HG03097 (cell line): ENCODE measurements at regions not wholly inside any gene's neighbourhood (a gene's known extent, or its start where the extent isn't known, plus 50 kb on each side); places are given as distances from the start of the nearest gene placed in this dataset.

ENCODE experiments used
- ATAC-seq: cut with Tn5 transposase; IDR thresholded peaks from one replicate; pipeline ENCODE4 v1.9.1; 2021; ENCODE audit not compliant: unreplicated experiment, low FRiP score

DNA sequence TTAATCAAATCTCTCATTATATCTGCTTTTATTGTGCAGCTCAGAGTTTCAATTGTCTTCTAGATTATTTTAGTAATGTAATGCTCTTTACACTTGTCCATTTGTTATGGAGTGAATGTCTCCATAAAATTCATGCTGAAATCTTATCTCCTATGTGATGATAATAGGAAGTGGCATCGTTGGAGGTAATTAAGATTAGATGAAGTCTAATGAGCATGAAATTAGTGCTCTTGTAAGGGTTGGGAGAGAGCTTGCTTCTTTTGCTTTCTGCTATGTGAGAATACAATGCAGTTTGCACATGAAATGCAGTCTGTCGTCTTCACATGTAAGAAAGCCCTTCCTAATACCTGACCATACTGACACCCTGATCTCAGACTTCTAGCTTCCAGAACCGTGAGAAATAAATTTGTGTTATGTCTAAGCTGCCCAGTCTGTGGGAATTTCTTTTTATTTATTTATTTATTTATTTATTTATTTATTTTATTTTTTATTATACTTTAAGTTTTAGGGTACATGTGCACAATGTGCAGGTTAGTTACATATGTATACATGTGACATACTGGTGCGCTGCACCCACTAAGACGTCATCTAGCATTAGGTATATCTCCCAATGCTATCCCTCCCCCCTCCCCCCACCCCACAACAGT lies 1399.2 kb upstream of the CDH6 start:
- no peak for ATAC-seq

DNA sequence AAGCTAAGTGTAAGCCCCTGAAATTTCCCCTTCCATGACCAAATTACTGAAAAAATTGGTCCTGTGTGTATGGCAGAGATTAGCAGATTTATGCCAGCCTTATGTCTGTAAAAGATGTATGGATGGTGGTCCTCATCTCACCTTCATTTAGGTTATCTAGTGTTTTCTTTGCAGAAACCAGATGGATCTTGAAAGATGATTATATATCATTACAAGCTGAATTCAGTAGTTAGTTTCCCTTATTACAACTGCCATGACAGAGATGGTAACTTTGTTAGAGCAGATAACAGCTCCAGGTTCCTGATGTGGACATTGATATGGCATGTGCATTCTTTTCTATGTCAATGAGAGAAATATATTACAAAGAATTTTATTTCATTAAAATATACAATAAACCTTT lies 1403.2 kb upstream of the CDH6 start:
- ATAC-seq: no peak

DNA sequence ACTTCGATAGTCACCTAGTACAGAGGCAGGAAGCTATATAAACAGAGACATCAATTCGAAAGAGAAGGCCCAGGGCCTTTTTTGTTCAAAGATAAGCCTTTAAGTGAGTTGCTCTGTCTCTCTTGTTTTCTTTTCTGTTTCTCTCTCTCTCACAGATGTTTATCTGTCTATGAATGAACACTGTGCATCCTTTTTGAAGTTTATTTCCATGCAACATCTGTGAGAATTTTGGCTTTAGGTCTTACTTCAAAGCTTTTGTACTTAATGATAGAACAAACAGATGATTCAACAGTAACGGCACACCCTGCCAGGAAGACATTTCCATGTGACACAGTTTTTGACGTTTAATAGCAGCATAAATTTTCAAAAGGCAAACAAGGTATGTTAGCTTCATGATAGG lies 1413.1 kb upstream of the CDH6 start:
- no peak for ATAC-seq

DNA sequence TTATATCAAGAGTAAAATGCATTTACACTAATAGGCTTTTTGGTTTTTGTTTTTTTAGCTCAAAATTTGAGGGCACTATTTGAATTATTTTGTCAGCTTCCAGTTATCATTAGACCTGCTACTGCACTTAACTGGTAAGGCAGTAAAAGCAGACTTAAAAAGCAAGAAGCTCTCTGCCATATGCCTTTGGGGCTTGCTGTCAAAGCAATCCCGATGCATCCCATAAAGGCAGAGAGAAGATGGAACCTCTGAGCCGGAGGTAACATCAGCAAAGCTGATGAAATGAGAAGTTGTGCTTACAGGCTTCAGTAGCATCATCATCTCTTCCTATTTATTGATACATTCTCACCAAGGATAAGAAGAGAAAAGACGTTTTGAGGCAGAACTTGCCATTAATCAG lies 1414.3 kb upstream of the CDH6 start:
- no peak for ATAC-seq

DNA sequence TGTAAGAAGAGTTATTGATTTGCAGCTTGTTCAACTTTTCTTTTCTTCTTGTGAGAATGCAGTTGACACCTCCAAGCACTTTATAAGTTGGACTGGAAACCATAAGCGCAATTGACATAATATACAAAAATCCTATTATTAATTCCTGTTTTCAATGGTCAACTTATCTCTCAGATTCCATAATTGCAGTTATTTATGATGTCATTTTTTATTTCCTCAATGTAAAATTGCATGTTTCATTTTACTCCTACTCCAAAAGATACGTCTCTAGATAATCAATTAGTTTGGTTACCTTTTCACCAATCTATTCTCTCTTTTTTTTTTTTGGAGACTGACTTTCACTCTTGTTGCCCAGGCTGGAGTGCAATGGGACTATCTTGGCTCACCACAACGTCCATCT lies 1416.1 kb upstream of the CDH6 start:
- ATAC-seq: no peak

DNA sequence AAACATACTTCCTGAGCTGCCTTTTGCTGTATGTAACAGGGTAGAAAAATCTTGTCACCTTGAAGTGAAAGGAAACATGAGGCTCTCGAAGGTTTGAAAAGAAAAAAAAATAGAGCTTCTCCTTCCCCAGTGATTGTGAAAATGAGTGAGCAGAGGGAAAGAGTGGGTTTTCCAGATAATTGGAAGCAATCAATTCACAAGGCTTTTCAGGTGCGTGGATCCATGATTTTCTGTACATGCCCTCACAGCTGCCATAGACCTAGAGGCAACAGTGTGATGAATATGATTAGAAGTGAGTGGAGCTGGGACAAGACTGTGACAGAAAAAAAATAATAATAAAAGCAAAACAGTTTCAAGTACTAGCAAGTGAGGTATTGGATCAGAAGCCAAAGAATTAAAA lies 1422.5 kb upstream of the CDH6 start:
- ATAC-seq: no peak

DNA sequence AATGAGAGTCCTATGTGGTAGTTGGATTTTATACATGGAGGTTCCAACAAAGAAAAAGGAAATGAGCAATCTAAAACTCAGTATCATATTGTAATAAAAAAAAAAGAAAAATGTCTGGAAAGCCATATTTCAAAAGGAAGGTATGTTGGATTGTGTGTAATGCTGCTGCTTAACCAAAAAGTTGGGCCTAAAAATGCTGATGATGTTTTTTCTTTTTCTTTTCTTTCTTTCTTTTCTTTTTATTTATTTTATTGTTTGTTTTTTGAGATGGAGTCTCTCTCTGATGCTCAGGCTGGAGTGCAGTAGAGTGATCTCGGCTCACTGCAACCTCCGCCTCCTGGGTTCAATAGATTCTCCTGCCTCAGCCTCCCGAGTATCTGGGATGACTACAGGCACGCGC lies 1424.0 kb upstream of the CDH6 start:
- ATAC-seq: no peak

DNA sequence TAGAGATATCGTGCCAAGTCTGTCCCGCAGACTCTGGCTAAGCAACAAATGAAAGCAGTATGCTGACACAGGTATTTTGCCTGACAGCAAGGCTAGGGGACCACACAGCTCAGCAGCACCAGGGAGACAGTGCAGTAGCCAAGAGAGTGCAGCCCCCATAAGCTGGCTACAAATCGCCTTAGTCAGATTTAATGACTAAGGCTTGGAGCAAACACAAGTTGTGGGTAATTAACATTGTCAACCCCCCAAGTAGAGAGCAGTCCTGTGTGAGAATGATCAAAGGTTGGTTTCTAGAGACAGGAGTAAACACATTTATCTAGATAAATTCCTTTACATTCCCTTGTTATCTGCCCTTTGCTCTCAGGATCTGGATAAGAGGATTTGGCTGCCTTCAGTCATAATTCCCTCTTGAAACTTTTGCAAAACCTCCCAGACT lies 1434.5 kb upstream of the CDH6 start:
- no peak for ATAC-seq

DNA sequence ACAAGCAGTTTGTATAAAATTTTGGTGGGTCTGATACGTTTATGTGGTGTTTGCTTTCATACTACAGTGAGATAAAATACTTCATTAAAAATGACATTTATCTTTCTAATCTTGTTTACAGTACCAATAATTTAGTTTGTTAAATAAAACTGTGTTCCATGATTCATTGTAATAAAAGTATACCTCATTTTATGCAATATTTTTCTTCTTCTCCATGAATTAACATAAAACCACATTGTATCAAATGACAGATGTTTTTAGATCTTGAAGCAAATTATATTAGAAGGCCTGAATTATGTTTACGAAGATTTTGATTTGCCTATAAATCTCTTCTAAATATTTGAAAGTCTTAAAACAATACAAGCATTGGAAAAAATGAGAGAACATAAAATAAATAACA lies 1443.0 kb upstream of the CDH6 start:
- no peak for ATAC-seq

DNA sequence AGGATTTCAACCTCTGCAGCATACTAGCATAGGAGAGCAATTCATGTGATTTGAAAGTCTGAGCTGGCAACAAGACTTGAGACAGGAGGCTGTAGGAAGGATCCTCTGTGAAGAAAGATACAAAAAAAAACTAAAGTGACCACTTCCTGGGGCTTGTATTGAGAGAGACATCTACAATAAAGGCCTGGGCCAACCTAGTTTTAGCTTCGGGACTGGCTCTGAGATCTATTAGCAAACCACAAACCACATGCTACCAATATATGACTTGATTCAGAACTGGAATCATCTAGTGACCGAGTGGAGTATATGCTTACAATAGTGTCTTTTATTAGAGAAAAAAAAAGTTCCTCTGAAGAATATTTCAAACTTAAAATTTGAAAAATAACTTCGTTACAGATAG lies 1448.9 kb upstream of the CDH6 start:
- no peak for ATAC-seq

DNA sequence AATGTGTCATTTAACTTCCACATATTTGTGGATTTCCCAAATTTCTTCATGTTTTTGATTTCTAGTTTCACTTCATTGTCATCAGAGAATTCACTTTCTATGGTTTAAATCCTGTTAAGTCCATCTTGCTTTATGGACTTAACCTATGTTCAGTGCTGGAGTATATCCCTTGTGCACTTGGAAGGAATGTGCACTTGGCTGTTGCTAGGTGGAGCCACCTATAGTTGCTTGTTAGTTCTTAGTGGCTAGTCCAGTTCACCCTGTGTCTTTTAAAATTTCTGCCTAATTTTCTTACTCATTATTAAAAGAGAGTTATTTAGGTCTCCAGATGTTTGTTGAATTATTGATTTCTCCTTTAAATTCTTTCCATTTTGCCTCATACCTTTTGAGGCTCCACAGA lies 1472.5 kb upstream of the CDH6 start:
- no peak for ATAC-seq

DNA sequence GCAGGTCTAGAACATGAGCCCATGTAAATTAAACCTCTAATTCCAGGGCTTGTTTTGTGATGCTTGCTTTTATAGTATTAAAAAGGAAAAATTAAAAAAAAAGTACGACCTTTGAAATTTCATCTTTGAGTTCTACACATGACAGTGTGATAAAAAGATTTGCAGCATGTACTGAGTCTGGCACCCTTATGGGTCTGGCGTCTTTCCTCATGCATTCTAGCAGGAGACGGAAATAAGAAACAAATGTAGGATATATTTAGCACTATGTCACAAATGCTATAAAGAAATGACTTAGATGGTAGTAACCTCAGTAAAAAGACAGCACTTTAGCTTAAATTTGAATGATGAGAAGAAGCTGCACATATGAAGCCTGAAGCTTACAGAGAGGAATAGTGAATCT lies 1474.3 kb upstream of the CDH6 start:
- ATAC-seq: no peak

DNA sequence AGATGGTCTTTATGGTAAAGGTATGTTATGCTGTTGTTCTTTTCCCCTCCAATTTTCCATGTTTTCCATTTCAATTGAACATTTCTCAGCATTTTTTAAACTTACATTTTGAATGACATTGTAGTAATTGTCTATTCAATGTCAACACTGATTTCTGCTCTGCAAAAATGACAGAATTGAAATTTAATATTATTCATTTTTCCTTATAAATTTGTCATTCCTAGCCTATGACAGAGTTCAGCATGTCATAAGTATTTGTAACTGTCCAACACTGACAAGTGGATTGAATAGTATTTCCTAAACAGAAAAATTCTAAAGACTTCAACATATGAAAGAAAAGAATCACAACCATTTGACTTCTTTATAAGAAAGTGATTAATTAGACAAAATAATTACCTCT lies 1478.3 kb upstream of the CDH6 start:
- ATAC-seq: no peak

DNA sequence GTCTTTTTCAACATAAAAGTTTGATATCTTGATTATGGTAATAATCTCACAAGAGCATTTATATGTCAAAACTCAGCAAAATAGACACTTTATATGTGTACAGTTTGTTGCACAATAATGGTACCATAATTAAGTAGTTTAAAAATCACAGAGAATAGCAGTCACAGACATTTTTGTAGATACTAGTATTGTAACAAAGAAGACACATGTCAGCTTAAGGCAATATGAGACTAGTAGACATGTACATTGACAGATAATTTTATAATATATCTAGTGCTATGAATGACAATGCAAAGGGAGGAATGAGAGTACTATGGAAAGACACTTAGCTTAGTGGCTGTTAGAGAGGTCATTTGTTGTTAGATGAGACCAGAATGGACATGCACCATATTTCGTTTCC lies 1490.6 kb upstream of the CDH6 start:
- no peak for ATAC-seq

DNA sequence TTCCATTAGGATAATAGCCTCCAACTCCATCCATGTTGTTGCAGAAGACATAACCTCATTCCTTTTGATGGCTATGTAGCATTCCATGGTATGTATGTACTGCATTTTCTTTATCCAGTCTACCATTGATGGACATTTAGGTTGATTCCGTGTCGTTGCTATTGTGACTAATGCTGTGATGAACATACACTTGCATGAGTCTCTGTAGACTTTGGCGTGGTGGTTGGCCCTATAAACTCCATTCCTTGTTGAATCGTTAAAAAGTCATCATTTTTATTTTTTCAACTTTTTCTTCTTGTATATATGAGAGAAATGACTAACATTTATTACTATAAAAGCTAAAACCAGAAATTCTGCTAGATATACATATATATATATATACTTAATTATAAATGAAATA lies 1491.9 kb upstream of the CDH6 start:
- no peak for ATAC-seq

DNA sequence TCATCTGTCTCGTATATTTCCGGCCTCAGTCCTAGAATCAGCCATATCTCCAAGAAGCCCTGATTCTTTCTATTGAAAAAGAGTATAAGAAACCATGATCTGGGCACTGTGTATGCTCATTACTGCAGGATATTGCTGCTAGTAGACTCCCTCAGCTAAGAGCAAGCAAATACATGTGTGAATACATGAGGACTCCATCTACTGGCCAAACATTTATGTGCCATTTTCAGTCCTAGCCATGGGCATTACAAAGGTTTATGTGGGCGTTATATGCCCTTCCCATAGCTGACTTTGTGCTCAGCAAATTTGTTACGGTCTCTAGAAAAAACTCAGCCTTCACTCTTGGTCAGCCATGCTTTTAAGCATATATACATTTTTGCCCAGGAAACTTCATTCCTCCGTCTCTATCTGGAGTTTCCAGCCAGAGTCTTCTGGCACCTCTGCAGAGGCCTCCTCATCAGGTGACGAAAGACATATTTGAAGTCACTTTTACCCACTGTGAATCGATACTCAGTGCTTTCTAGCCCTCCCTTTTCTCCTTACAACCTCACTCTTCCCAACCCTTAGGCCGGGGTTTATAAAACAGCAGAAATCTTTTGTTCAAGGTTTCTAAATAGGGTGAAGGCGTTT lies 1495.6 kb upstream of the CDH6 start:
- no peak for ATAC-seq

DNA sequence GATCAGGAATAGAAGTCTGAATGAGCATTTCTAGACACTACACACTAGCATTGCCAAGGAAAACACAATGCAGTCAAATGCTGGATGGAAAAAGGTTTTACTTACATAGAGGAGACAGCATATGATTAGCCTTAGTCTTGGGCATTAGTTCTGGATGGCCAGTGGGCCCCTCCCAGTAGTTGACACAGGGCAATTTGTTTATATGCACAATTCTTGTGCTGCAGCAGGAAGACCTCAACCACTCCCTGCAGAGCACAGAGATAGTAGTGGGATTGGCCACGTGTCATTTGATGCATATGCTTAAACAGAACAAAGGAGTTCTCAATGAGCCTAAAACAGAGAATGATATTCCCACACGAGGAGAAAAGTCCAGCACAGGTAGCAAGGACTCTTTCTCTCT lies 1496.2 kb upstream of the CDH6 start:
- no peak for ATAC-seq

DNA sequence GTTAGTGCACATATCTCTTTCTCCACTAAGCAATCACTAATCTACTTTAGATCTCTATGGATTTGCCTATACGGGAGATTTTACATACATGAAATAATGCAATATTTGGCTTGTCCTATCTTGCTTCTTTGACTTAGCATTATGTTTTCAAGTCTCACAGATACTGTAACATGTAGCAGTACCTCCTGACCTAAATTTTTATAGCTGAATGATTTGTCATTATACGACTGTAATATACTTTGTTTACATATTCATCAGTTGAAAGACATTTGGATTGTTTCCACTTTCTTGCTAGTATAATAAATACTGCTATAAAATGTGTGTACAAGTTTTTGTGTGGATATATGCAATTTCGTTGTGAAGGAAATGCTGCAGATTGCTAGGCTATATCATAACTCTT lies 1520.8 kb upstream of the CDH6 start:
- ATAC-seq: no peak

DNA sequence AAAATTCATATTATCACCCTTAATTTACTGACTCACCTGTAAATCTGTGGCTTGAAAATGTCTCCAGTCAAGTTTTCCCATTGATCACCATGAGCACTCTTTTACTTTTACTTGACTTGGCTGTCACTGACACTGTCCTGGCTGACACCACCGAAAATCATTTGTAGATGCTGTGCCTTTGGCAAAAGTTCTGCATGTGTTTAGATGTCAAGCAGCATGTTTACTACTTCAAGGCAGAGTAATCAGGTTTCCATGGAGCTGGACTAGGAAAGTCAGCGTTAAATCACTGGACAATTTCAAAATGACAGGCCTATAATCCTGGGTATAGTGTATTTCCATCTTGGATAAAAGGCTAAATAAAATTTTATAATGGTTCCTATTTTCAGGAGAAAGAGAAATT lies 1530.6 kb upstream of the CDH6 start:
- no peak for ATAC-seq

DNA sequence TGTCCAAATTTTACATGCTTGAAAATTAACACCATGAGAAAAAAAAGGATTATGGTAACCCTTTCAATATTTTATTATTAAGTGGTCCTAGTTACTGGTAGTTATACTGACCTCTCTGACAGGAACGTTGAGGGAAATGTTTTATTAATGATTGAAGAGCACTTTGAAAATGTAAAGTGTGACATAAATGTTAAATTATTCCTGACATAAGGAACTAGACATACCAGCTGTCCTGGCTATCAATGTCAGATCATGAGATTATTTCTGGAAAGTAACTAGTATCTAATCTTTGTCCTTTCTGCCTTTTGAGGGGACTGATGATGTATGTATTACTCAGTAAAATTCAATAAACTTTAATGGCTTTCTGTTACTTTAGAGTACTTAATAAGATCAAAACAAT lies 1538.5 kb upstream of the CDH6 start:
- no peak for ATAC-seq

DNA sequence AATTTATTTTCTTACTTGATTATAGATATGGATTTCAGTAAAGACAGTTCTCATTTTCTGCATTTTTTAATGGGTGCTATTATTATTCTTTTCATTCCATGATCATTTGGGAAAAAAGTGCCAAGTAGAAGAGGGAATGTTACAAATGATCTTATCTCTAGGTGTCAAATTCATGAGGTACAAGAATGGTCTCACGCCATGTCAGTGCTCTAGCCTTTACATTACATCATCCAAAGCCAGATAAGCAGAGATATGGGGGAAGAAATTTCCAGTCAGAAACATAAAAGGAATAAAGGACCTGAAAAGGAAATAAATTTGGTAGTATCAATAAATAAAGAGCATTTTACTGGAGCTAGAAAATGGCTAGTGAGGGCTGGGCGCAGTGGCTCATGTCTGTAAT lies 1544.2 kb upstream of the CDH6 start:
- ATAC-seq: no peak

DNA sequence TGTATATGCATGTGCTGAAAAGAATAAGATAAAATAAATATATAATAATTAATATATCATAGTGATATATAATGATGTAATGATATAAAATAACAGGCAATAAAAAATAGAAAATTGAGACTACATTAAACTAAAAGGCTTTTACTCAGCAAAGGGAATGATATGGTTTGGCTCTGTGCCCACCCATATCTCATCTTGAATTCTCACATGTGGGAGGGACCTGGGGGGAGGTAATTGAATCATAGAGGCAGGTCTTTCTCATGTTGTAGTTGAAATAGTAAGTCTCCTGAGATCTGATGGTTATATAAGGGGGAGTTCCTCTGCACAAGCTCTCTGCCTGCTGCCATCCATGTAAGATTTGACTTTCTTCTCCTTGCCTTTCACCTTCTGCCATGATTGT lies 1550.9 kb upstream of the CDH6 start:
- no peak for ATAC-seq

DNA sequence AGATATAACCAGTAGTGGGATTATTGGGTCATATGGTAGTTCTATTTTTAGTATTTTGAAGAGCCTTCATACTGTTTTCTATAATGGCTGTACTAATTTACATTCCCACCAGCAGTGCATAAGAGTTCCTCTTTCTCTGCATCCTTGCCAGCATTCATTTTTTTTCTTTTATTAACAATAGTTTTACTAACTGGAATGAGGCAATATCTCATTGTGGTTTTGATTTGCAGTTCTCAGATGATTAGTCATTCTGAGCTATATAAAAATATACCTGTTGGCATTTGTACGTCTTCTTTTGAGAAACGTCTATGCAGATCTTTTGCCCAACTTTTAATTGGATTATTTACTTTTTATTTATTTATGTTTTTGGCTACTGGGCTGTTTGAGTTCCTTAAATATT lies 1579.3 kb upstream of the CDH6 start:
- no peak for ATAC-seq
